ENCODE measurements at regions not wholly inside any gene's neighbourhood (a gene's known extent, or its start where the extent isn't known, plus 50 kb on each side); places are given as distances from the start of the nearest gene placed in this dataset.

- Histone ChIP-seq H3K9me2 (ENCODE audit: insufficient read depth, low read length) (no peaks in the 10 kb centered on the region), H2AFZ (ENCODE audit: low read depth, low read length) (no peak overlapping the region), H3K79me2 (replicated peaks; ENCODE audit: insufficient read depth, low read length) (no peaks in the 10 kb centered on the region), H4K20me1 (ENCODE audit: insufficient read depth) (no peaks in the 10 kb centered on the region), H3K9me3 (ENCODE audit: low read length) (no peaks in the 10 kb centered on the region), H3F3A (ENCODE audit: insufficient read depth, low read length, poor library complexity, severe bottlenecking) (no peaks in the 10 kb centered on the region), H3K4me3 (ENCODE audit: low read length) (no peak overlapping the region), H3K9ac (ENCODE audit: low read length) (no peak overlapping the region), H3K27ac (ENCODE audit: low read length) (no peak overlapping the region), H3K27me3 (ENCODE audit: insufficient read depth, low read depth, low read length) (no peaks in the 10 kb centered on the region), H3K36me3 (ENCODE audit: insufficient read depth, low read length) (no peaks in the 10 kb centered on the region), H3K4me2 (ENCODE audit: low read length) (no peak overlapping the region)
- TF ChIP-seq EZH2 (IDR thresholded peaks at IDR 0.05; ENCODE audit: borderline replicate concordance, insufficient read depth, low read length, poor library complexity, severe bottlenecking) (no peak), RAD21 (conservative IDR thresholded peaks at IDR 0.05) (no peak), REST (IDR thresholded peaks at IDR 0.05; ENCODE audit: borderline replicate concordance) (no peak), MXI1 (conservative IDR thresholded peaks at IDR 0.05; ENCODE audit: poor library complexity, severe bottlenecking) (no peak), POLR2AphosphoS5 (IDR thresholded peaks at IDR 0.05) (no peak), TAF1 (IDR thresholded peaks at IDR 0.05; ENCODE audit: low read depth) (no peak), EP300 (conservative IDR thresholded peaks at IDR 0.05; ENCODE audit: poor library complexity, severe bottlenecking) (no peak), SMC3 (conservative IDR thresholded peaks at IDR 0.05; ENCODE audit: poor library complexity) (no peak)
- TF ChIP-seq, protein P1, sequence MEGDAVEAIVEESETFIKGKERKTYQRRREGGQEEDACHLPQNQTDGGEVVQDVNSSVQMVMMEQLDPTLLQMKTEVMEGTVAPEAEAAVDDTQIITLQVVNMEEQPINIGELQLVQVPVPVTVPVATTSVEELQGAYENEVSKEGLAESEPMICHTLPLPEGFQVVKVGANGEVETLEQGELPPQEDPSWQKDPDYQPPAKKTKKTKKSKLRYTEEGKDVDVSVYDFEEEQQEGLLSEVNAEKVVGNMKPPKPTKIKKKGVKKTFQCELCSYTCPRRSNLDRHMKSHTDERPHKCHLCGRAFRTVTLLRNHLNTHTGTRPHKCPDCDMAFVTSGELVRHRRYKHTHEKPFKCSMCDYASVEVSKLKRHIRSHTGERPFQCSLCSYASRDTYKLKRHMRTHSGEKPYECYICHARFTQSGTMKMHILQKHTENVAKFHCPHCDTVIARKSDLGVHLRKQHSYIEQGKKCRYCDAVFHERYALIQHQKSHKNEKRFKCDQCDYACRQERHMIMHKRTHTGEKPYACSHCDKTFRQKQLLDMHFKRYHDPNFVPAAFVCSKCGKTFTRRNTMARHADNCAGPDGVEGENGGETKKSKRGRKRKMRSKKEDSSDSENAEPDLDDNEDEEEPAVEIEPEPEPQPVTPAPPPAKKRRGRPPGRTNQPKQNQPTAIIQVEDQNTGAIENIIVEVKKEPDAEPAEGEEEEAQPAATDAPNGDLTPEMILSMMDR (IDR thresholded peaks at IDR 0.05; ENCODE audit: poor library complexity, severe bottlenecking), result no peak
Observed at GRCh38 chr13:73635166-73635787, 498.9 kb downstream of the KLF12 start.

DNA sequence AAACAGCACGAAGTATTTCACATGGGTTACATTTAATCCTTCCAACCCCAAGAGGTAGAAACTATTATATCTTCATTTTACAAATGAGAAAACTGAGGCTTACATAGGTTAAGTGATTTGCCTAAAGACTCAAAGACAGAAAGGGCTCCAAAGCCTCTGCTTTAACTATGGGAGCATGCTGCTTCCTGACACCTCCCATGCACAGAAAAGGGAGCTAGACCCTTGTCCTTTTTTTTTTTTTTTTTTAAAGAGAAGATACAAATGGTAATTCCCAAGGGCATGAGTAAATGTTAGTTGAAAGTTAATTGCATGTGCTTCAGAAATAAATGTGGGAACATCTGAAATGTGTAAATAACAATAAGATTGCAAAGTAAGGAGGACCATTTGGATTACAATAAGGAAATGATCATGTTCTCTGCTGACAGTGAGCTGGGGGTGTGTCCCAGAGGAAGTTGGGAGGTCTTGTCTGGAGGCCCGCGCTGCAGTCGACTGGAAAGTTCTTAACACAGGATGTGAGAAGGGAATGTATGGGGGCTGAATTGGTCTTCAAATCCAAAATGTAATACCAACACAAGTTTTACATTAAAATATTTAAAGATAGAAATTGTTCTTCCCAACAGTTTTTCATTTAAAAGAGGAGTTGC lies 500.3 kb downstream of the KLF12 start:
- no peaks in the 10 kb centered on the region for H3K27me3 ChIP-seq (ENCODE audit: insufficient read depth, low read depth, low read length)
- H3F3A ChIP-seq (ENCODE audit: insufficient read depth, low read length, poor library complexity, severe bottlenecking), result no peaks in the 10 kb centered on the region
- no peaks in the 10 kb centered on the region for H3K9me3 ChIP-seq (ENCODE audit: low read length)
- TF ChIP-seq MXI1 (conservative IDR thresholded peaks at IDR 0.05; ENCODE audit: poor library complexity, severe bottlenecking) (no peak), TAF1 (IDR thresholded peaks at IDR 0.05; ENCODE audit: low read depth) (no peak), EZH2 (IDR thresholded peaks at IDR 0.05; ENCODE audit: borderline replicate concordance, insufficient read depth, low read length, poor library complexity, severe bottlenecking) (no peak), POLR2AphosphoS5 (IDR thresholded peaks at IDR 0.05) (no peak), EP300 (conservative IDR thresholded peaks at IDR 0.05; ENCODE audit: poor library complexity, severe bottlenecking) (no peak), RAD21 (conservative IDR thresholded peaks at IDR 0.05) (no peak), SMC3 (conservative IDR thresholded peaks at IDR 0.05; ENCODE audit: poor library complexity) (no peak), REST (IDR thresholded peaks at IDR 0.05; ENCODE audit: borderline replicate concordance) (no peak)
- TF ChIP-seq, protein P1 (IDR thresholded peaks at IDR 0.05; ENCODE audit: poor library complexity, severe bottlenecking), result no peak
- no peak overlapping the region for H3K4me3 ChIP-seq (ENCODE audit: low read length)
- H3K36me3 ChIP-seq (ENCODE audit: insufficient read depth, low read length), result no peaks in the 10 kb centered on the region
- H3K27ac ChIP-seq (ENCODE audit: low read length), result no peak overlapping the region
- H3K4me2 ChIP-seq (ENCODE audit: low read length), result no peak overlapping the region
- H3K9me2 ChIP-seq (ENCODE audit: insufficient read depth, low read length), result no peaks in the 10 kb centered on the region
- H3K79me2 ChIP-seq (replicated peaks; ENCODE audit: insufficient read depth, low read length), result no peaks in the 10 kb centered on the region
- H3K9ac ChIP-seq (ENCODE audit: low read length), result no peak overlapping the region
- H4K20me1 ChIP-seq (ENCODE audit: insufficient read depth), result no peaks in the 10 kb centered on the region
- no peak overlapping the region for H2AFZ ChIP-seq (ENCODE audit: low read depth, low read length)

Data from neural cell (in vitro differentiated cells).